Activated CD4-positive, alpha-beta T cell treated with anti-CD3 and anti-CD28 coated beads, Interleukin-2, amount 50 U/mL, for 24 hours (primary cell): ENCODE measurements at regions not wholly inside any gene's neighbourhood (a gene's known extent, or its start where the extent isn't known, plus 50 kb on each side); places are given as distances from the start of the nearest gene placed in this dataset.

ENCODE experiments used
- DNase-seq, 2 donors: peaks; one replicate each; pipeline ENCODE4 v3.0.0-alpha.2; 2020; ENCODE audit warnings: low read depth in 1 of 2, low spot score in 1 of 2

DNA sequence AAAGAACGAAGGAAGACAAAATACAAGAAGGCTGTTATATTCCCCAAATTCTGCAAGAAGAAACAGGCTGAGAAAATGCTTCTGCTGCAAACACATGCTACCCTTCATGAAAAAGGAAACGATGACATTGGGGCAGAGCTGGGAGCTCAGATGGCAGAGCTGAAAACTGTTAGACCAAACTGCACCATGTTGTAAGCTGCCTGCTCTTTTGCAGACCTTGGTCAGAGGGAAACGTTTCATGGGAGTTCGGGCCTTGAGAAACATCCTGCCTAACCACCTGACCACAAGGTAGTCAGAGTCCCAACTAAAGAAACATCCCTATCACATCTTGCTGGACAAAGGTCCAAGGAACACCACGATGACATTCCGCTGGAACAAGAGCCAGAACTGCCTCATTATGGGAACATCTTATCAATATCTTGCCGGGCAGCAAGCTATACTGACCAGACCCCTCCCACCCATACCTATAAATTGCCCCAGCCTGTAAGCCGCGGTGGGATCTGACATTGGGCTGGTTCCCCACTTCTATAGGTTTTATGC is 110.7 kb upstream of the CTSC start:
- DNase-seq, result no peak

DNA sequence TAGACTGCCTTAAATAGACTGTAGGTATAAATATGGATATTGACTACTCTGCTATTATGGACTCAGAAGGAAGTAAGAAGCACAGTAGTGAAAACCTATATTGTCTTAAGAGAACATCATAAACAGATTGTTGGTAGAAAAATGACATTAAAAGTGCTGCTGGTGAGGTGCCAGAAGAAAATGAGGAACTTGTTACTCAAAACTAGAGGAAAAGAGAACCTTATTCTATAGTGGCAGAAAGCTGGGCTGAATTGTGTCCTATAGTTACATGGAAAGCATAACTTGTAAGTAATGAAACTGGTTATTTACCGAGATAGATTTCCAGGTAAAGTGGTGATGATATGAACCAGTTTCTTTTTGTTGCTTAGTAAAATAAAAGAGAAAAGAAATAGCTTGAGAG is 109.7 kb upstream of the CTSC start:
- DNase-seq, result no peak

DNA sequence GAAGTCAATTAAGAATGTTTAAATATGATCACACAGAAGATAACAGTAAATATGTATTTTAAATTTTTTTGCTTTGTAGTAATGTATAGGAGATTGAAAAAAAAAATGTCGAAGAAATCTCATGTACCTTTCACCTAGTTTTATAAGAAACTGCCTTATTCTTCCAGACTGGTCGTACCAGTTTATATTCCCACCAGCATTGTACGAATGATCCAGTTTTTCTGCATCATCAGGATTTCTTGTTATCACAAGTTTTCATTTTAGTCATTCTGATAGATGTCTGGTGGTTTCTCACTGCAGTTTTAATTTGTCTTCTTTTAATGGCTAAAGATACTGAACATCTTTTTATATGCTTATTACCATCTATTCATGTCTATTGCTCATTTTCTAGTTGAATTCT is 101.8 kb upstream of the CTSC start:
- DNase-seq, result no peak

- DNase-seq, result no peak
Measured at GRCh38 chr11:88438721-88439120, 101.2 kb upstream of the CTSC start.

- no peak for DNase-seq
Measured at GRCh38 chr11:88435415-88435814, 97.9 kb upstream of the CTSC start.

GRCh38 chr11:88434333-88434976 is 96.9 kb upstream of the CTSC start:
- DNase-seq, result no peak

DNA sequence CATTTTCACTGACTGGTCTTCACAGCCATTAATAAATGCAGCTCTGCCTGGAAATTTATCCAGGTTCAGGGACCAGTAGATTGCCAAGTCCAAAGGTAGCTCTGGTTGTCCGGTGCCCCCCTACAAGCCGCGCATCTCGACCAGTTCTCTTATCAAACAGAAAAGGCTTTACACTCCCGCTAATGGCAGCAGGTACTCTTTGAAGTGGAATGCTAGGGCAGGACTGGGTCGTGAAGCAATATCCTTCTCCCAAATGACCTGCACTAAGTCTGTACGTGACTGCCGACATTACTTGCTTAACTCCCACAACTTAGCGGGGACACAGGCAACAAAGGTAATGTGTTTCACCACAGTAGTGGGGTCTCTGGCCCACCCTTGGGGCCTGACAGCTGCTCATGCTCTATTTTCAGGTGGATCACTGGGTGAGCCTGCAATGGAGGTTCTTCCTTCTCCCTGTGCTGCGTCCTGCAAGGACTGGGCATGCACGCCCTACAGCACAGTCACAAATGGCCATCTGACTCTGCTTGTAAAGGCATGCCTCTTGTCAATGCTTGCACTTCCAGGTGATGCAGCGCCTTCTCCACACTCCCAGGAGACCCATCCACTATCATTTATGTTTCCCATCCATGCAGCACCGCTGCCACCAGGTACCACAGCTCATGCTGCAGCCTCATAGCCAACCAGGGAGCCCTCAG is 96.1 kb upstream of the CTSC start:
- no peak for DNase-seq

GRCh38 chr11:88431675-88432341 is 94.3 kb upstream of the CTSC start:
- no peak for DNase-seq

GRCh38 chr11:88428959-88429358 is 91.4 kb upstream of the CTSC start:
- DNase-seq, result no peak

DNA sequence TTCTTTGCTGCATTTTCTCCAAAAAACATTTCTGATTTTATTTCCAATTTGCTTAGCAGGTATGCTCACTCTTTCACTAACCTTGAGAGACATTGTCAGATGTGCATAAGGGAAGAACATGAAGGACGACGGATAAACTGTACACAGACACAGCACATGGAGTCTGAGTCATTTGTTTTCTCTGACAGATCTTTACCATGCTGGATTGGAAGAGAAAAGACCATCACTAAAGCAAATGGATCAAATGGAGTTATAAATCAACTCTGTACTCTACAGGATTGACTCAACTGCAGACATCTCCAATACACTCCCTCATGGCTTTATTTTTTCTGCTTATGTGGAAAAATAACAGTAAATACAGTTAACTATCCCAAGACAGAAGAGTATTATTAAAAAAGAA is 90.2 kb upstream of the CTSC start:
- no peak for DNase-seq

DNA sequence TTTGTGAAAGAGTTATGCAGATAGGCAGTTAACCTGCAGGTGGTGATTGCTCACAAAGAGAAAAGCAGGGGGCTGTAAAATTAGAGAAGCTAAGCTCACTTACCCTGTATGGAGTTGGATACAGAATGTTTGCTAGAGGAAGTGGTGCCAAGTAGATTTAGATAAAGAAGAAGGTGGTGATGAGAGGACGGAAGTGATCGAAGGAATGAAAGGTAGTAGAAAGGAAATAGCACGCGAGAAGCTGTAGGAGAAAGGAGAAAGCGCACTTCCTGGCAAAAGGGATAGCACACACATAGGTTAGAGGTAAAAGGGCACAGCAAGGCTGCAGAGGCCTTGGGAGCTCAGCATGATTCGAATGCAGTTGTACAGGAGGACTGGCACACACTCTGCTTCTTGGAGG is 87.3 kb upstream of the CTSC start:
- no peak for DNase-seq

DNA sequence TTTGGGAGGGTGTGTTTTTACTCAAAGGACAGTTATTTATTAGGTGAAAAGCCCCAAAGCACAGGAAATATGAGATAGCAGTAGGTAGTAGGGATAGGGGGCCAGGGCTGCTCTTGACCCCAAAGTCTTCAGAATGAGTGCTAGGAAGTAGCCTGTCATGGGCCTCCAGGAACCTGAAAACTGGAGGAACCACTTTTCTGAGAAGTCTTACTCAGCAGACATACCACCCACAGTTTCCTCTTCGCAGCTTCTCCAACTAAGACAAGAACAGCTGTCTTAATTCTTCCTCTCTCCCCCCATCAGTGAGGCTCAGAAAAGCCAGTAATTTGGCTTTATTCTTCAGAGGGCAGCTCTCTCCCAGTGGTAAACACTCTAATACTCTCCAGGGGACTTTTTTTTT is 84.0 kb upstream of the CTSC start:
- peak in 1 of 2 donors; percentile 45 for DNase-seq

DNA sequence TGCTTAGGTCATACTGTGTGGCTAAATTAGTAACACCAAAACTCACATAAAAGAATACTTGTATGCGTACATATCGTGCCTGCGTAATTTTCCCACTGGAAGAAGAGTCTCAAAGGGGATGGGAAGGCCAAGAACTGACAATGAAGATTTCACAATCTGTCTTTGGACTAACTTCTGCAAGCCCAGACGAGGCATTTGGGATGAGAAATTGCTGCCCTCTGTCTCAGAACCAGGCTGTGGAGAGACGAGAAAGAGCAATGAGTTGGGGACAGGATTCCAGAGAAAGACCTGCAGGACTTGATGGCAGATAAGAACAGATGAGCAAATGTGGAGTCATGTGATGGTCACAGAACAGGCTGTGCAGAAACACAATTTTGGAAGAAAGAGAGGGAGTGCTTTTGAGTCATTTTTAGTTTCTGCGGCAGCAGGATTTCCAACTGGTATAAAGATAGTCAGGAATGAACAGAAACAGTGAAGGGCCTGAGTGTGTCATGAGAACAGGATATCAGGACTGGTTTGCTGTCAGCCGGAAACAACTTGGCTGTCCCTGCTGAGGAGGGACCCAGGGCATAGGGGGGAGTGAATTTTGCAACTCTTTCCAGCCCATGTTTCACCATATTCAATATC is 82.7 kb upstream of the CTSC start:
- DNase-seq, result no peak

GRCh38 chr11:88418508-88418907 is 81.0 kb upstream of the CTSC start:
- no peak for DNase-seq

DNA sequence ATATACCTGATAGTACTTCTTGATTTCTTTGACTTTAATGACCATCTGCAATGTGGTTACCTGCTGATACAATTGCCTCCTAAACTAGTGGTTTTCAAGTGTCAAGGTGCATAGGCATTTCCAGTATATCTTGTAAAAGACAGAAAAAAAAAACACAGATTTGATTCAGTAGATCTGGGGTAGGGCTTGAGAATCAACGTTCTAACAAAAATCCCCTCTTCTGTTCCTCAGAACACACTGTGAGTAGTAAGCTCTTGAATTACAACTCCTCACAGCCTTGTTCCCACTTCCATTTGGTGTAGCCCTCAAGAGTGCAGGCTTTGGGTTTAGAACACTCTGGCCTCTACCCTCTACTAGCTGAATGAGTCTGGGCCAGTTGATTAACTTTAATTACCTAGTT is 78.0 kb upstream of the CTSC start:
- no peak for DNase-seq

- DNase-seq, result no peak
Measured at GRCh38 chr11:88414981-88415413, 77.5 kb upstream of the CTSC start.

- no peak for DNase-seq
Measured at GRCh38 chr11:88414385-88414861, 76.9 kb upstream of the CTSC start.

- no peak for DNase-seq
Measured at GRCh38 chr11:88411265-88411664, 73.7 kb upstream of the CTSC start.

- DNase-seq, result no peak
Measured at GRCh38 chr11:88410656-88411055, 73.1 kb upstream of the CTSC start.

GRCh38 chr11:88410056-88410455 is 72.5 kb upstream of the CTSC start:
- no peak for DNase-seq

GRCh38 chr11:88406876-88407275 is 69.3 kb upstream of the CTSC start:
- DNase-seq, result no peak

- DNase-seq, result no peak
Measured at GRCh38 chr11:88405853-88406252, 68.3 kb upstream of the CTSC start.
